ENCODE measurements at regions not wholly inside any gene's neighbourhood (a gene's known extent, or its start where the extent isn't known, plus 50 kb on each side); places are given as distances from the start of the nearest gene placed in this dataset.

DNA sequence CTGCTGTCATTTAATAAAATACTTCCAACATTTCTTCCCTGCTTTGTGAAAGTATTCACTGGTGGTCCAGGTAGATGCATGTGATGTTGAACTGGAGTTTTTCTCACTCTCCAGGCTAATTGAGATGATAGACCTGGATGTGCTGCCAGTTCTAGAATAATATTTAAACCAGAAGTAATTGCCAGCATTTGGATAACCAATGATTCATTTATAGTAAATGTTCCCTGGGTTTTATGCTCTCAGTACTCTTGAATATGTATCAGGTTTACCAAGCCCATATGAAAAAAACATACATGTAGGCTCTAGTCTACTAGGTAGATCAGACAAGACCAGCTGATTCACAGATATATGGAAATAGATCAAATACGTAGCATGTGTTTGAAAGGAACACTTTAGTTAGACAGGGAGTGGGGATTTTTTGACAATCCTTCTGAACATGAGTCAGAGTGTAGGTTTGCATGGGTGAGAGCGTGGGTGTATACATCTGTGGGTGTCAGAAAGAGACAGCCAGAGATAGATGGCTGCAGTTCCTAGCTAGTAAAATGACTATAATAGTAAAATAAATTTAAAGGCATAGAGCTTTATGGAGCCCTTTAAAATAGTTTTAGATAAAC lies 115.1 kb downstream of the NAB1 start:
- TF ChIP-seq, protein P1, sequence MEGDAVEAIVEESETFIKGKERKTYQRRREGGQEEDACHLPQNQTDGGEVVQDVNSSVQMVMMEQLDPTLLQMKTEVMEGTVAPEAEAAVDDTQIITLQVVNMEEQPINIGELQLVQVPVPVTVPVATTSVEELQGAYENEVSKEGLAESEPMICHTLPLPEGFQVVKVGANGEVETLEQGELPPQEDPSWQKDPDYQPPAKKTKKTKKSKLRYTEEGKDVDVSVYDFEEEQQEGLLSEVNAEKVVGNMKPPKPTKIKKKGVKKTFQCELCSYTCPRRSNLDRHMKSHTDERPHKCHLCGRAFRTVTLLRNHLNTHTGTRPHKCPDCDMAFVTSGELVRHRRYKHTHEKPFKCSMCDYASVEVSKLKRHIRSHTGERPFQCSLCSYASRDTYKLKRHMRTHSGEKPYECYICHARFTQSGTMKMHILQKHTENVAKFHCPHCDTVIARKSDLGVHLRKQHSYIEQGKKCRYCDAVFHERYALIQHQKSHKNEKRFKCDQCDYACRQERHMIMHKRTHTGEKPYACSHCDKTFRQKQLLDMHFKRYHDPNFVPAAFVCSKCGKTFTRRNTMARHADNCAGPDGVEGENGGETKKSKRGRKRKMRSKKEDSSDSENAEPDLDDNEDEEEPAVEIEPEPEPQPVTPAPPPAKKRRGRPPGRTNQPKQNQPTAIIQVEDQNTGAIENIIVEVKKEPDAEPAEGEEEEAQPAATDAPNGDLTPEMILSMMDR (IDR thresholded peaks at IDR 0.05): no peak
- TF ChIP-seq POLR2A (IDR thresholded peaks at IDR 0.05): no peak

Data from Peyer's patch (tissue), 4 donors.